GM12874 (cell line): ENCODE measurements at regions not wholly inside any gene's neighbourhood (a gene's known extent, or its start where the extent isn't known, plus 50 kb on each side); places are given as distances from the start of the nearest gene placed in this dataset.

Experiments
- TF ChIP-seq, protein P1 (sequence below): IDR thresholded peaks from 2 replicates; pipeline ENCODE4 v1.5.1; 2011; ENCODE audit warnings: low read depth, mild to moderate bottlenecking, control low read depth, low read length, moderate library complexity; ENCODE audit not compliant: insufficient read depth

DNA sequence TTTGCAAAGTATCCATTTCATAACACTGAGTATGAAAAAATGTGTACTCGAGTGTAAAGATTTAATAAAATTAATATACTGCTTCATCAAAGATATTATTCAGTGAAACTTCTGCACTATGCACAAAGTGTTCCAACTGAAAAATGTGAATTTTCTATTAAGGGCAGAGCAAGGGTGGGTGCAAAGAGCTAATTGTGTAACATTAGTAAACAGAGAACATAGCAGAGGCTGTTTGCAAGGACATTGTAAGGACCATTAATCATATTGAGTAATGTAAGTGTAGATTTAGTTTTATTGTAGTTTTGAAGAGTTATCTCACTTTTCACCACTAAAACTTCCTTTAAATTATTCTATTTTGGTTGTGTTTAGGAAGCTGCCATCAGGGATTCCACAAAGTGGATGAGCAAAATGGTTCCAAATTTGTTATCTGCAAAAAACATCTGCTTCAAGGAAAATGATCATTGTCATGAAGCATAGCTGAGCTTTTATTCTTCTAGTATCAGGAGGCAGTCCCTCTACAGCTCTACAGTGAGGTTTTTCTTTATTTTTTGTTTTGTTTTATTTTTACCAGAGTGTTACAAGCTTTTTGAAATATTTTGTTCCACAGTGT is 1375.4 kb downstream of the SLITRK1 start:
- TF ChIP-seq, protein P1, sequence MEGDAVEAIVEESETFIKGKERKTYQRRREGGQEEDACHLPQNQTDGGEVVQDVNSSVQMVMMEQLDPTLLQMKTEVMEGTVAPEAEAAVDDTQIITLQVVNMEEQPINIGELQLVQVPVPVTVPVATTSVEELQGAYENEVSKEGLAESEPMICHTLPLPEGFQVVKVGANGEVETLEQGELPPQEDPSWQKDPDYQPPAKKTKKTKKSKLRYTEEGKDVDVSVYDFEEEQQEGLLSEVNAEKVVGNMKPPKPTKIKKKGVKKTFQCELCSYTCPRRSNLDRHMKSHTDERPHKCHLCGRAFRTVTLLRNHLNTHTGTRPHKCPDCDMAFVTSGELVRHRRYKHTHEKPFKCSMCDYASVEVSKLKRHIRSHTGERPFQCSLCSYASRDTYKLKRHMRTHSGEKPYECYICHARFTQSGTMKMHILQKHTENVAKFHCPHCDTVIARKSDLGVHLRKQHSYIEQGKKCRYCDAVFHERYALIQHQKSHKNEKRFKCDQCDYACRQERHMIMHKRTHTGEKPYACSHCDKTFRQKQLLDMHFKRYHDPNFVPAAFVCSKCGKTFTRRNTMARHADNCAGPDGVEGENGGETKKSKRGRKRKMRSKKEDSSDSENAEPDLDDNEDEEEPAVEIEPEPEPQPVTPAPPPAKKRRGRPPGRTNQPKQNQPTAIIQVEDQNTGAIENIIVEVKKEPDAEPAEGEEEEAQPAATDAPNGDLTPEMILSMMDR = no peak

DNA sequence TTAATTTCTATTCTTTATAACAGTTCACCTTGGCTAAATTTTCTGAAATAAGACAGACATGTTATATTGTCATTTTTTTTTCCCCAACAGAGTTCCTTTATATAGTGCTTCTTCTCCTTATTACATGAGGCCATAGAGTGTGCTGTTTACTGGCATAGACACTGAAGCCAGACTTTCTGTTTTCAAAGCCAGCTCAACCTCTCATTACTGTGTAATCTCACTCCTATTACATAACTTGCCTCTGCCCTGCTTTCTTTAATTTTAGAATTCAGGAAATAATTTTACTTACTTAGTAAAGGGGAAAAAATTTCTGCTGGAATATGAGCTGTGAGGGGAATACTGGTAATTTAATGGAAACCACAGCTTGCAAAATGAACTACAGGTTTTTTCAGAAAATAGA is 1380.4 kb downstream of the SLITRK1 start:
- TF ChIP-seq, protein P1 = no peak

DNA sequence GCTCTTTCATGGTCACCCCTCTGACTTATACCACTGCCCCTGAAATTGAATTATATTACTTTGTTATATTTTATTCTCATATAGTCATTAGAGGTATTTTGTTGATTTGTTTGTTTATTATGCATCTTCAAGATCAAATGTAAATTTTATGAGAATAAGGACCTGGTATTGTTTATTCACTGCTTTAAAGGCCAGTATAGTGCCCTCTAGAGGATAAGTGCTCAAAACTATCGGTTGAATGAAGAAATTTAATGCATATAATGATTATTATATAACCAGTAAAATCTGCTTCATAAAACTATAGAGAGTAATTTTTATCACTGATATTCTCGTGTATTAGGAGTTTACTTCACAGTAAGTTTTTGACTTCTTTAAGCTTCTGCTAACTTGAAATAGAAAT is 1401.9 kb downstream of the SLITRK1 start:
- TF ChIP-seq, protein P1 = no peak

DNA sequence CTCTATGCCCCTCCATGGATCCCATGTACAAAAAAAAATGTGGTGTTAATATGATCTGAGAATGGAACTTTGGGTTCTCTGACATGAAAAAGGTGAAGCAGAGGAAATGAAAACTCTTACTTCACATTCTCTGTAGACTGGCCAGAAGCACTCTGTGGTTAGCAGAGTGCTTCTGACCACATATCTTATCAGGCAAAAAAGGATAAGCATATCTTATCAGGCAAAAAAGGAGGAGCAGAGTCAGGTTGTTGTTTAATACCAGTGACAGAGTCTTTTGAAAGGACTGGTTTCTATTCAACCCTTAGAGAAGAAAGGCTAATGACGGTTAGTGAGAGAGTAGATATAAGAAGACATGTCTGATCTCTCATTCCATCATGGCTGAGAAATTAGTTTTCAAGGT is 1404.8 kb downstream of the SLITRK1 start:
- TF ChIP-seq, protein P1 = no peak

DNA sequence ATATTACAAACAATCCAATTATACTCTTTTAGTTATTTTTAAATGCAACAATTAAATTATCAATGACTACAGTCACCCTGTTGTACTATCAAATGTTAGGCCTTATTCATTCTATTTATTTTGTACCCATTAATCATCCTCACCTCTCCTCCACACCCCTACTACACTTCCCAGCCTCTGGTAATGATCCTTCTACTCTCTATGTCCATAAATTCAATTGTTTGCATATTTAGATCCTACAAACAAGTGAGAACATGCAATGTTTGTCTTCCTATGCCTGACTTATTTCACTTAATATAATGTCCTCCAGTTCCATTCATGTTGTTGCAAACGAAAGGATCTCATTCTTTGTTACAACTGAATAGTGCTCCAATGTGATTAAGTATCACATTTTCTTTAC is 1414.6 kb downstream of the SLITRK1 start:
- TF ChIP-seq, protein P1 = no peak

DNA sequence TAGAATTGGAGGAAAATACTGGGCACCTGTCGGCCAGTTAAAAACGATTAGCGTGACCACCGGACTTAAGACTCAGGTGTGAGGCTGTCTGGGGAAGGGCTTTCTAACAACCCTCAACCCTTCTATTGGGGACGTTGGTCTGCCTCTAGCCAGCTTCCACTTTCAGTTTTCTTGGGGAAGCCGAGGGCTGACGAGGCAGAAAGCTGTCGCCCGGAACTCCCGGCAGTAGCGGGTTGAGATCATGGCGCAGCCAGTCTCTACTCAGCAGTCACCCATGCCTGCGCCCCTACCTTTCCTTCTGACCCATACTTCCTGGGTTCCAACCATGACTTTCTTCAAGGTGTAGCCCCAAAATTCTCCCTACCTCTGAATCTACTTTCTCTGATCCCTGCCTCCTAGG is 1424.1 kb downstream of the SLITRK1 start:
- TF ChIP-seq, protein P1 = no peak

DNA sequence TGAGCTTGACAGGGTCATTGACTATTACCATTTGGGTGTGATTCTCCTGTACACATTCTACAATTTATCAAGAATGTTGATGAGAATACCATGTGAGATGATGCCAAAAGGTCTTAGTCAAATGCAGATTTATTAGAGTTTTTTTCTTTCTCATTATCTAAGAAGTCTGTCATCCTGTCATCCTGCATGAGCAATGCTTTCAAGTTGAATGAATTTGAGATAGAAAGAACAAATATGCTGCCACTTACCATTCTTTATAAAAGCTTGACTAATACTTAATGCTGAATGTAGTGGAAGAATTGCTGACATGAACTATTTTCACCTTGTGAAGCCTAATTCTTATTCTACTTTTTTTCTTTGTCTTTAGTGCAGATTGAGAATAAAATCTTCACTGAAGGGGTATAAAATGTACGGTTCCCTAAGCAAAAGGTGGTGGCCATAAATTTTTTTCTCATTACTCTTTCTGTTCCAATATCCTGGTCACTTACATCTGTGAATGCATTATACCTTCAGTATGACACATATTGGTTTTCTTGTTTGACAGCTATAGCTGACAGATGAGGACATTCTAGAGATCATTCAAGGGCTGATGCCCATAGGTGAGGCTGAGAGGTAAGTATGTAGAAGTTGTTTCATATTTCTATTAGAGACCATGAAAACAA is 1434.7 kb downstream of the SLITRK1 start:
- TF ChIP-seq, protein P1 = no peak
